SK-N-MC (cell line): ENCODE measurements at regions not wholly inside any gene's neighbourhood (a gene's known extent, or its start where the extent isn't known, plus 50 kb on each side); places are given as distances from the start of the nearest gene placed in this dataset.

Experiments
- EZH2 ChIP-seq: fragments of 200-600 bp; sonication (generic); IDR thresholded peaks from one replicate; pipeline ENCODE4 v1.6.1; 2017; ENCODE audit warnings: antibody characterized with exemption
- POLR2AphosphoS5 ChIP-seq: IDR thresholded peaks from 2 replicates; pipeline ENCODE4 v1.6.1; 2012; ENCODE audit warnings: mild to moderate bottlenecking, low read depth, low read length, borderline replicate concordance

- TF ChIP-seq EZH2 (no peak), POLR2AphosphoS5 (no peak)
These were observed 107.7 kb upstream of the SYT13 start for GRCh38 chr11:45393826-45394225.
